Endodermal cell (in vitro differentiated cells): ENCODE measurements at regions not wholly inside any gene's neighbourhood (a gene's known extent, or its start where the extent isn't known, plus 50 kb on each side); places are given as distances from the start of the nearest gene placed in this dataset.
A peak's percentile ranks its signal among the peaks of the same experiment; 100 is the strongest.

Experiments used
- DNase-seq: peaks from one replicate; pipeline ENCODE4 v3.0.0-alpha.2; 2017
- H3K27ac ChIP-seq: 2 replicates; pipeline ENCODE4 v1.5.1; 2013; ENCODE audit warnings: mild to moderate bottlenecking, low read depth, low read length, moderate library complexity
- H3K27me3 ChIP-seq: 2 replicates; pipeline ENCODE4 v1.6.1; 2013; ENCODE audit warnings: mild to moderate bottlenecking, low read length, moderate library complexity; ENCODE audit not compliant: insufficient read depth, control insufficient read depth, poor library complexity, severe bottlenecking
- H3K36me3 ChIP-seq: 2 replicates; pipeline ENCODE4 v1.7.0; 2013; ENCODE audit warnings: mild to moderate bottlenecking, low read length, moderate library complexity; ENCODE audit not compliant: control insufficient read depth, insufficient read depth
- H3K4me1 ChIP-seq: one replicate; pipeline ENCODE4 v1.7.0; 2013; ENCODE audit warnings: low read length; ENCODE audit not compliant: control insufficient read depth, insufficient read depth
- H3K4me3 ChIP-seq: 2 replicates; pipeline ENCODE4 v1.5.1; 2013; ENCODE audit warnings: mild to moderate bottlenecking, low read length, moderate library complexity
- H3K9ac ChIP-seq: 2 replicates; pipeline ENCODE4 v1.6.1; 2013; ENCODE audit warnings: mild to moderate bottlenecking, low read length, moderate library complexity; ENCODE audit not compliant: poor library complexity, severe bottlenecking; ENCODE audit errors: extremely low read depth
- H3K9me3 ChIP-seq: 2 replicates; pipeline ENCODE4 v1.6.1; 2013; ENCODE audit warnings: mild to moderate bottlenecking, low read length, moderate library complexity; ENCODE audit not compliant: control insufficient read depth
- H3K27ac Mint-ChIP-seq: 2 replicates; pipeline ENCODE4 v1.8.0; 2020; ENCODE audit warnings: mixed read lengths
- H3K27me3 Mint-ChIP-seq: 2 replicates; pipeline ENCODE4 v1.8.0; 2021; ENCODE audit warnings: mild to moderate bottlenecking, mixed read lengths; ENCODE audit not compliant: insufficient read depth
- H3K36me3 Mint-ChIP-seq: 2 replicates; pipeline ENCODE4 v1.8.0; 2020; ENCODE audit warnings: low read depth, mixed read lengths
- H3K4me1 Mint-ChIP-seq: 2 replicates; pipeline ENCODE4 v1.8.0; 2020; ENCODE audit warnings: mixed read lengths
- H3K4me3 Mint-ChIP-seq: 2 replicates; pipeline ENCODE4 v1.8.0; 2020; ENCODE audit warnings: mild to moderate bottlenecking, moderate library complexity, mixed read lengths
- H3K9me3 Mint-ChIP-seq: 2 replicates; pipeline ENCODE4 v1.8.0; 2020; ENCODE audit warnings: mild to moderate bottlenecking, mixed read lengths
- WGBS, 2 experiments: methylation state at CpG; one replicate each; pipeline versions ENCODE4 v1.1.5 to v1.1.7; 2013; ENCODE audit warnings: missing lambda C conversion rate in 2 of 2, mixed read lengths in 1 of 2; ENCODE audit not compliant: insufficient coverage in 1 of 2, insufficient read length in 1 of 2; 5-methylcytosine and 5-hydroxymethylcytosine counted together
- TF ChIP-seq, protein P1 (sequence below): fragments of 200-600 bp; sonication (generic); conservative IDR thresholded peaks from 2 replicates; pipeline ENCODE4 v1.5.0; 2021; ENCODE audit warnings: antibody characterized with exemption, mild to moderate bottlenecking

DNA sequence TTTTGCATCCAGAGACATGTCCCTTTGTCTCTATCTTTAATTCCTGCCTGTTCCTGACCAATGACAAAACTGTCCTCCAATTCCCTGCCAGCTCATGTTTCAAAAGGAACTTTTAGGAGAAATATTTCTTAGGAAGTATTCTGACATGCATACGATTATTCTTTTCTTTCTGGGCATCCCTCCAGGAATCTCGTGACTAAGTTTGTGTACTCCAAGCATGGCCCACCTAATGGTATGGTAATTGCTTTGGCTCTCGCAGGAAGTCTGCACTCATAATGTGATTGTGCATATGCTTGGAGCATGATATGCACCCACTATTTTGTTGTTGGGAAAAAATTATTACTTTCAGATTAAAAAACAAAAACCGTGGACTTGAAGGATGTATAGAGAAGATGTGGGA, 256.4 kb downstream of the PRDM2 start:
- Histone ChIP-seq H3K4me3 (no peak overlapping the region), H3K4me1 (peaks cover 4% of the 10 kb centered on the region), H3K27me3 (peaks cover 13% of the 10 kb centered on the region), H3K9me3 (no peaks in the 10 kb centered on the region), H3K36me3 (no peaks in the 10 kb centered on the region), H3K9ac (no peak overlapping the region), H3K27ac (no peak overlapping the region)
- Mint-ChIP-seq H3K36me3 (no peaks in the 10 kb centered on the region), H3K4me1 (peaks cover 20% of the 10 kb centered on the region), H3K9me3 (no peaks in the 10 kb centered on the region), H3K27me3 (peaks cover 21% of the 10 kb centered on the region), H3K4me3 (no peak overlapping the region), H3K27ac (no peak overlapping the region)
- TF ChIP-seq, protein P1, sequence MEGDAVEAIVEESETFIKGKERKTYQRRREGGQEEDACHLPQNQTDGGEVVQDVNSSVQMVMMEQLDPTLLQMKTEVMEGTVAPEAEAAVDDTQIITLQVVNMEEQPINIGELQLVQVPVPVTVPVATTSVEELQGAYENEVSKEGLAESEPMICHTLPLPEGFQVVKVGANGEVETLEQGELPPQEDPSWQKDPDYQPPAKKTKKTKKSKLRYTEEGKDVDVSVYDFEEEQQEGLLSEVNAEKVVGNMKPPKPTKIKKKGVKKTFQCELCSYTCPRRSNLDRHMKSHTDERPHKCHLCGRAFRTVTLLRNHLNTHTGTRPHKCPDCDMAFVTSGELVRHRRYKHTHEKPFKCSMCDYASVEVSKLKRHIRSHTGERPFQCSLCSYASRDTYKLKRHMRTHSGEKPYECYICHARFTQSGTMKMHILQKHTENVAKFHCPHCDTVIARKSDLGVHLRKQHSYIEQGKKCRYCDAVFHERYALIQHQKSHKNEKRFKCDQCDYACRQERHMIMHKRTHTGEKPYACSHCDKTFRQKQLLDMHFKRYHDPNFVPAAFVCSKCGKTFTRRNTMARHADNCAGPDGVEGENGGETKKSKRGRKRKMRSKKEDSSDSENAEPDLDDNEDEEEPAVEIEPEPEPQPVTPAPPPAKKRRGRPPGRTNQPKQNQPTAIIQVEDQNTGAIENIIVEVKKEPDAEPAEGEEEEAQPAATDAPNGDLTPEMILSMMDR: no peak
- DNase-seq: no peak
- WGBS, 2 experiments: 92 to 100% methylated on average over 4 of the region's 4 CpGs

DNA sequence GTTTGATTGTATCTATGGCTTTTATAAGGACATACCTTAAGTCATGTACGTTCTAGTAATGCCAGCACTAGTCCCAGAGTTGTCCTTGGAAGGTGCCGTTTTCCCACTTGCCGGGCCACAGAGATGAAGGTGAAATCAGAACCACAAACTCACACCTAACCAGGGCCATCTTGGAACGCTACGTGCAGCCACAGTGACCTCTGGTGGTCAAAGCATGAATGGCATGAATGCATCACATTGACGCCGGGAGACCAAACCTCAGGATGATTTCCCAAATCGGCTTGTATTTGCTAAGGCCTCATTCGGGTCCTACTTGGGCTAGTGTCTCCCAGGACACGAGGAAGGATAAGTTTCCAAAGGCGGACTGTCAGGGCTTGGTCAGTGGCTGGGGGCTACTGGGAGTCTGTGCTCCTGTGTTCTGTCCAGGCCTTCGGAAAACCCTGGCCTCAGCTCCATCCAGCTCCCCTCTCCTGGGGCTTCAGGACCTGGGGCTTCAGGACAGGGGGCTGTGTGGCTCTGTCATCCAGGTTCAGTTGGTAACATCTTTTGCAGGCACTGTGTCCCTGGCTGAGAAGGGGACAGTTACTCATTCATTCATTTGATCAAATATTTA, 260.5 kb downstream of the PRDM2 start:
- H3K4me3 Mint-ChIP-seq: no peak overlapping the region
- TF ChIP-seq, protein P1: peak; percentile 95
- no peaks in the 10 kb centered on the region for H3K9me3 Mint-ChIP-seq
- Histone ChIP-seq H3K27ac (no peak overlapping the region), H3K9me3 (peaks cover 7% of the 10 kb centered on the region), H3K36me3 (no peaks in the 10 kb centered on the region), H3K4me1 (no peaks in the 10 kb centered on the region), H3K27me3 (peaks cover 43% of the 10 kb centered on the region), H3K9ac (no peak overlapping the region), H3K4me3 (no peak overlapping the region)
- H3K27me3 Mint-ChIP-seq: peaks cover 45% of the 10 kb centered on the region
- H3K27ac Mint-ChIP-seq: no peak overlapping the region
- no peaks in the 10 kb centered on the region for H3K36me3 Mint-ChIP-seq
- H3K4me1 Mint-ChIP-seq: no peaks in the 10 kb centered on the region
- peak; percentile 93 for DNase-seq
- 24 to 28% methylated on average over 7 to 12 of the region's 12 CpGs for WGBS, 2 experiments

DNA sequence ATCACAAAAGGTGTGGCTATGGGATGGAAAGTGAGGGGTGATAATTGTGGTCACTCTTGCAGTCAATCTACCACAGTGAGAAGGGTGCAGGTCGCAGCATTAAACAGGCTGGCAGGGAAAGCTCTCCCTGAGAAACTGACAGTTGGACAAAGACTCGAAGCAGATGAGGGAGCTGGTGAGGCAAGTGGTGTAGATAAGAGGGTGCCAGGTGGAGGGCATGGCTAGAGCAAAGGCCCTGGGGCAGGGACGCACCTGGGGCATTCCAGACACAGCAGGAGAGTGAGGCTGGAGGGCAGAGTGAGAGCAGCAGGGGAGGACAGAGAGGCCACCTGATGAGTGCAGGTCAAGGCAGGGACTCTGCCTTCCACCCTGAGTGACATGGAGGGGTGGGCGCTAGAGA, 264.8 kb downstream of the PRDM2 start:
- no peak overlapping the region for H3K4me3 Mint-ChIP-seq
- Histone ChIP-seq H3K4me1 (no peaks in the 10 kb centered on the region), H3K4me3 (no peak overlapping the region), H3K27ac (no peak overlapping the region), H3K9me3 (peaks cover 7% of the 10 kb centered on the region), H3K9ac (no peak overlapping the region), H3K27me3 (peaks cover 39% of the 10 kb centered on the region), H3K36me3 (no peaks in the 10 kb centered on the region)
- TF ChIP-seq, protein P1: no peak
- no peaks in the 10 kb centered on the region for H3K4me1 Mint-ChIP-seq
- DNase-seq: no peak
- H3K36me3 Mint-ChIP-seq: no peaks in the 10 kb centered on the region
- peaks cover 44% of the 10 kb centered on the region for H3K27me3 Mint-ChIP-seq
- 81 to 94% methylated on average over 3 to 4 of the region's 4 CpGs for WGBS, 2 experiments
- no peak overlapping the region for H3K27ac Mint-ChIP-seq
- H3K9me3 Mint-ChIP-seq: no peaks in the 10 kb centered on the region
